Stimulated activated CD4-positive, alpha-beta T cell treated with anti-CD3 and anti-CD28 coated beads, Interleukin-12 subunit alpha, Interleukin-12 subunit beta, amount 100 ng/mL, for 48 hours (primary cell): ENCODE measurements at regions not wholly inside any gene's neighbourhood (a gene's known extent, or its start where the extent isn't known, plus 50 kb on each side); places are given as distances from the start of the nearest gene placed in this dataset.
"Not testable (repeated sequence)": the region's sequence is repeated elsewhere in the genome, so short reads cannot be mapped to it uniquely, and the experiment has no call there.

Experiments used
- DNase-seq, 3 donors: peaks; one replicate each; pipeline ENCODE4 v3.0.0-alpha.2; 2020; ENCODE audit warnings: low read depth in 2 of 3, low spot score in 1 of 3

DNA sequence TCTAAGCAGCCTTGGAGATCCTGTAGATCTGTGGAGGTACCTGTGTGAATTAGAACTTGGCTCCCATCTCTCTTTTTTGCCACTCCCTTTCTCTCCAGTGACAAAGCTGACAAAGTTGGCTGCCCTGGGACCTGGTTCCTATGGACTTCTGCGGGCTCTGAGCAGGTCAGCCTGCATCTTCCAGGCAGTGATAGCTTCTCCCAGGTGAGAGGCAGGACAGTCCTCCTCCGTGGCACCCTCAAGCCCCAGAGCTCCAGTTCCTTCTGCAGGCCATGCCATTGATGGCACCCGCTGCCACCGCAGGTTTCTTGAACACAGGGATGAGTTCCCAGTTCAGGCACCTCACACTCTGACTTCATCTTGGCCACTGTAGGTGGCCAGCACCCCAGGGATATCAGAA lies 73.5 kb upstream of the GRB10 start:
- no peak for DNase-seq

DNA sequence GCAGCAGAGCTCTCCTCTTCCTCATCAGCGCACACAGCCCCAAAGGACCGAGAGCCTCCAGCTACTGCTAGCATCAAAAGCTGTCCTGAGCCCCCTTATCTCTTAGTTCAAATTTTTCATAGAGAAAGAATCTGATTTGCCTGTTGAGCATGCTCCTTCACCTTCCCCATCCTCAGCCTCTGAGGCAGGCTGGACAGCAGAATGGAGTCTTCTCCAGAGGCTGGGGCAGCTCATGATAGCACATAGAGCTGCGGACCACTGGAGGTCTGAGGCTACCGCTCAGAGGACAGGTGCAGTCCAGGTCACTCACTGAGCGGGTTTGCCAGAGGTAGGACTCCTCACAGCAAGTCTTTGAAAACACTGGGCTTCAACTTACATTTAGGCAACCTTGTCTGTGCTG lies 72.8 kb upstream of the GRB10 start:
- DNase-seq = no peak

DNA sequence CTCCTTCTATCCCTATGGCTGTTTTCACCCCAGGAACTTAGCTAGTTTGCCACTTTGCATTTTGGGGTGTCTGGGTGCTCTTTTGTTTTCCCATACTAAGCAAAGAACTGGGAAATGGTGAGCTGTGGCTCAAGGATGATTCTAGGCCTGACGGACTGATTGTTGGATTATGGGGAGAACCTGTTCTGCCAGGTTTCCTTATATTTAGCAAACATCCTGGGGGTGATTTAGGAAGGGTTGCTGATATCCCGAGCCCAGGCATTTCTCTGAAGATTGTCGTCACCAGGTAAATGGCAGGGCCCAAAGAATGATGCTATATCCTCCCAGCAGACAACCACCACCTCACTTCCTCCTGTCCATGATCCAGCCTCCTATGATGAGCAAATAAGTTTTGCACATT lies 72.1 kb upstream of the GRB10 start:
- no peak for DNase-seq

GRCh38 chr7:50854247-50854646 lies 71.6 kb upstream of the GRB10 start:
- no peak for DNase-seq

- DNase-seq = no peak
Observed at GRCh38 chr7:50853311-50853710, 70.6 kb upstream of the GRB10 start.

- no peak for DNase-seq
Observed at GRCh38 chr7:50852901-50853300, 70.2 kb upstream of the GRB10 start.

- DNase-seq = no peak
Observed at GRCh38 chr7:50851891-50852290, 69.2 kb upstream of the GRB10 start.

- no peak for DNase-seq
Observed at GRCh38 chr7:50851451-50851850, 68.8 kb upstream of the GRB10 start.

GRCh38 chr7:50849991-50850390 lies 67.3 kb upstream of the GRB10 start:
- DNase-seq = no peak

DNA sequence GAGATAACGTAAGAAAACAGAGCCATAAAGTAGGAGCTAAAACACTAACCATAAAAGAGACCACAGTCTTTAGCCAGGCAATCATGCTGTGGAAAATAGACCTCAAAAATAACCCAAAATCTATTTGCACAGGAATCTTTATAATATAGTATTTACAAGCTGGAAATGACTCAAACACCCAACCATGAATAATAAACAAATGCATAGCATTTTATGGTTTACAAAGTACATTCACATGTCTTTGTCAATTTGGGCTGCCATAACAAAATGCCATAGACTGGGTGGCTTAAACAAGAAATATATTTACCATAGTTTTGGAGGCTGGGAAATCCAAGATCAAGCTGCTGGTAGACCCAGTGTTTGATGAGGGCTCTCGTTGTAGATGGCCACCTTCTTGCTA lies 65.5 kb upstream of the GRB10 start:
- DNase-seq = no peak

GRCh38 chr7:50844861-50845260 lies 62.2 kb upstream of the GRB10 start:
- not testable (repeated sequence) for DNase-seq

DNA sequence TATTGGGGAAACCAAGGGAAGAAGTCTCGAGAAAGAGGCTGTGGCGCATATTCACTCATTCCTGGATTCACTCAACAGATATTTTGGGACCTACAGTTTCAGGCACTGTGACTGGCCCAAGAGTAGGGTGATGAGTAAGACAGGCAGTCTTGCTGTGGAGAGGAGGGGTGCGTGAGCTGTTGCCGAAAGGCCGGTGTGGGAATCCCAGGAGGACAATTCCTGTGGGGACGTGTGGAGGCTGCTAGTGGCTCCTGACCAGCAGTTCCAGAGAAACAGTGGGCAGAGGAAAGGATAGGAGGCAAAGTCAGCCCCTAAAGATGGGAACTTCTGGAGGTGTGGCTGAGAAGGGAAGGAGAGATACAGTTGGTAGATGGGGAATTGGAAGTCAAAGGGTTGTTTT lies 59.3 kb upstream of the GRB10 start:
- no peak for DNase-seq

DNA sequence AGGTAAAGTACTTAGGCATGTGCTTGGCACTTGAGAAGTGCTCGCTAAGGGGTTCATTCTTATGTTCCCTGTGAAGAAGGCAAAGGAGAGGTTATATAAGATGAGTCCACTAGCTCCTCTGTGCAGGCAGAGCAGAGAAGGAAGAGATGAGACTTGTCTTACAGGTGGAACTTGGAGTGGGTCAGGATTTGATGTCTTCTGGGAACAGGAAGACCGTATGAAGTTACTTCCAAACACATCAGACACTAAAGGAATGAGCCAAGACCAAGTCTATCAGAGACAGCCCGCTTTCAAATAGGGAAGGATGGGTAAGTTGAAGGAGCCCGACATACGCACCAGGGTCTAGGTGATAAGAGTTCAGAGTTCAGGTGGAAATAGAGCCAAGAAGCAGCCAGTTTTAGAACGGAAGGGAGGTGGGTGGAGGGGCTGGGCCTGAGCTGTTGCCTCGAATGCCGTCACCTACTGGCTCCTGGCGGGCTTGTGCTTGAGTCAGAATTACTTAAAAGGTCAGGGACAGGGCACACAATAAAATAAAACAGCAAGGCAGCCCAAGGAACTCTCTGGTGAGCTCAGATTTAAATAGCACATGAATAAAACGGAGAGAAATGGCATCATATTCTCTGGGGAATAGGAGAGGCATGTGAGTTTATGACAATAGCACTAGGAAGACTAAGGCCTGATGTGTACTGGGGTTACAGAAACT lies 56.1 kb upstream of the GRB10 start:
- DNase-seq = no peak

- no peak for DNase-seq
Observed at GRCh38 chr7:50837965-50838364, 55.3 kb upstream of the GRB10 start.

DNA sequence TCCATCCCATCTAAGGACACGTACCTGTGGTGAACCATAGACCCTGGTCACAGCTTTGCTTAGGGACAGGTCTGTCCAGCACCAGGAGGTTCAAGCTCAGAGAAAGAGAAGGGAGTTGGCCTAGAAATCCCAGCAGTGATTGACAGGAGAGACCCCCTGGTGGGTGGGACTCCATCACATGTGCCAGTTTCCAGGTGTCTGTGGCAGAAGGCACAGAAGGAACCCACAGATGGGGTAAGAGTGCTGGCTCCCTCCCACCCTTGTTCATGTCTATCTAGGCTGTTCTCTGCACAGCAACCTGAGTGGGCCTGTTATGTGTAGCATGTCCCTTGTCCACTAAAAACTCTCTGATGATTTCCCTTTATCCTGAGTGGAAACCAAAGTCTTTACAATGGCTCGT lies 54.0 kb upstream of the GRB10 start:
- DNase-seq = no peak

DNA sequence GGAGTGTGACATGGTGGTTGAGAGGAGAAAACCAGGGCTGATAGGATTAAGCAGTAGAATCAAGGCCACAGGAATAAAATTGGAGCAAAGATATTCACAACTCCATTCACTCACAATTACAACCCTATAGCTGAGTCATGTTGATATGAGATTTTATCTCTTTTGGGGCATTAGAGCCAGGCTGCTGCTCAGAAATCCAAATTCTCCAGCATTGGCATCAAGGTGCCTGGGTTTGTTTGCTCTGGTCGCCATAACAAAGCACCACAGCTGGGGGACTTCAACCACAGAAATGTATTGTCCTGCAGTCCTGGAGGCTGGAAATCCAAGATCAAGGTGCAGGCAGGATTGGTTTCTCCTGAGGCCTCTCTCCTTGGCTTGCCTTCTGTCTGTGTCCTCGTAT lies 52.5 kb upstream of the GRB10 start:
- no peak for DNase-seq

GRCh38 chr7:50834679-50835078 lies 52.0 kb upstream of the GRB10 start:
- no peak for DNase-seq

GRCh38 chr7:50834031-50834535 lies 51.4 kb upstream of the GRB10 start:
- no peak for DNase-seq

GRCh38 chr7:50832744-50833143 lies 50.0 kb upstream of the GRB10 start:
- DNase-seq = peak in 1 of 3 donors; percentile 19
